ENCODE measurements at regions not wholly inside any gene's neighbourhood (a gene's known extent, or its start where the extent isn't known, plus 50 kb on each side); places are given as distances from the start of the nearest gene placed in this dataset.
"Not testable (repeated sequence)": the region's sequence is repeated elsewhere in the genome, so short reads cannot be mapped to it uniquely, and the experiment has no call there.

DNA sequence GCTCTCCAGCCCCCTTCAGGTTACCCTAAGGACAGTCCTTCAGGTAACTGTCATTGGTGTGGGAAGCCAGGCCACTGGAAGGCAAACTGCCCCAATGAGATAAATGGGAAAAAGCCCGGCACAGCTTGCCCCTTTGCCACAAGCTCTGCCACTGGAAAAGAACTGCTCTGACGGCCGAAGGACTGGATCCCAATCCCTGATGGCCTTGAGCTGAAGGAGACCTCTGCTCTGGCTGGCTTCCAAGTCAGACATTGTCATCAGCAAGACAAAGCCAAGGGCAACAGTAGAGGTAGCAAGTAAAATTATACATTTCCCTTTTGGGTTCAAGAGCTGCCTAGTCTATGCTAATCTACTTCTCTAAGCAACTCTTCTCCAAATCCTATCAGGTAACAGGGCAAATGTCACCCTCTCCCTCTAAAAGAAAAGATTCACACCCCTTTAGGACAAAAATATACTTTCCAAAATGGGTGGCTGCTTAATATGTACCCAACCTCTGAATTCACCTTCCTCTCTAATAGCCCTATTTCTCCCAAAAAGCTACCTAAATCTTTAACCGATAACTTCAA, 145.8 kb downstream of the ADSS2 start:
- H3K27me3 Mint-ChIP-seq = no peaks in the 10 kb centered on the region
- H3K9me3 Mint-ChIP-seq = peaks cover 14% of the 10 kb centered on the region
- no peak for DNase-seq
- H3K27ac Mint-ChIP-seq = no peak overlapping the region
- ChIA-PET CTCF (no interaction called here), POLR2A (no interaction called here)
- peaks cover 12% of the 10 kb centered on the region for H3K4me1 Mint-ChIP-seq
- no peak overlapping the region for H3K4me3 Mint-ChIP-seq
- peaks cover 19% of the 10 kb centered on the region for H3K36me3 Mint-ChIP-seq (ENCODE audit: low read depth)

GRCh38 chr1:244306544-244306943, 145.2 kb downstream of the ADSS2 start:
- Mint-ChIP-seq H3K4me1 (peaks cover 9% of the 10 kb centered on the region), H3K4me3 (no peak overlapping the region), H3K27me3 (no peaks in the 10 kb centered on the region), H3K27ac (no peak overlapping the region), H3K9me3 (peaks cover 14% of the 10 kb centered on the region), H3K36me3 (ENCODE audit: low read depth) (peaks cover 24% of the 10 kb centered on the region)
- CTCF ChIA-PET = no interaction called here
- no peak for DNase-seq
- POLR2A ChIA-PET = no interaction called here

GRCh38 chr1:244309191-244309590, 142.5 kb downstream of the ADSS2 start:
- Mint-ChIP-seq H3K36me3 (ENCODE audit: low read depth) (peaks cover 41% of the 10 kb centered on the region), H3K9me3 (peaks cover 14% of the 10 kb centered on the region)
- DNase-seq, H3K4me3 Mint-ChIP-seq, POLR2A ChIA-PET, H3K4me1 Mint-ChIP-seq, H3K27ac Mint-ChIP-seq, H3K27me3 Mint-ChIP-seq: not testable (repeated sequence)
- CTCF ChIA-PET = interaction anchor here (0.6 to 1.8 kb wide), 3 partner anchors 9 to 699 kb away, joined by 3 to 5 read pairs (median 5); no protein-coding TSS in a partner anchor

DNA sequence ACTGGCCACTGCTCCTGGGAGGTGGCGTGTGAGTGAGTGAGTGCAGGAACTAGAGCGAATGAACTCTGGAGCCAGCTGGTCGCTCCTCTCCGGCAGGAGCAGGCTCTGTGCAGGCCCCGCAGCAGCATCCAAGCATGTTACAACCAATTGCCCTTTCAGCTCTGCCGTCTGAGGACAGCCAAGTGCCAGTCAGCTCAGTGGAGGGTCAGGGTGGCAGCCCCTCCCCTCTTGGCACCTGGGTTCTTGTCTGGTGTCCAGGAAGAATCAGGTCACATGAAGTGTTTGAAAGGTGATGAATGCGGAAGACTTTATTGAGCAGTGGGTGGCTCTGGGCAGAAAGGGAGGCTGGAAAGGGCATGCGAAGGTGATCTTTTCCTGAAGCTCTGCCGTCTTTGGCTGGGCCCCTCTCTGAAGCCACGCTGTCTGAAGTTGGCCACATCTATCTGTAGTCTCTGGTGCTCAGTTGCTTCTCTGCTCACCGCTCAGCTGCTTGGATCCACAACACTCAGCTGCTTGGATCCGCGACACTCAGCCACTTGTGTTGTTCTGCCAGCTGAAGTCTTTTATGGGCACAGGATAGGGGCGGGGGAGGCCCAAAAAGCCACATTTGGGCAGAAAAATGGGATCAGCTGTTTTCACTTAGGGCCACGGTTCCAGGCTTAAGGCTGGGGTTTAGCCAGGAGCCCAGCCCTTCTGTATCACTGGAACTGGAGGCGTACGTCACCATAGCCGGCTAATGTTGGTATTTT, 139.8 kb downstream of the ADSS2 start:
- Mint-ChIP-seq H3K9me3 (peaks cover 13% of the 10 kb centered on the region), H3K4me1 (no peaks in the 10 kb centered on the region), H3K4me3 (no peak overlapping the region), H3K27ac (no peak overlapping the region), H3K36me3 (ENCODE audit: low read depth) (peaks cover 58% of the 10 kb centered on the region), H3K27me3 (no peaks in the 10 kb centered on the region)
- no peak for DNase-seq
- POLR2A ChIA-PET = no interaction called here
- CTCF ChIA-PET = interaction anchor here (0.6 to 1.9 kb wide), 3 partner anchors 12 to 1025 kb away, joined by 3 to 9 read pairs (median 4); no protein-coding TSS in a partner anchor

DNA sequence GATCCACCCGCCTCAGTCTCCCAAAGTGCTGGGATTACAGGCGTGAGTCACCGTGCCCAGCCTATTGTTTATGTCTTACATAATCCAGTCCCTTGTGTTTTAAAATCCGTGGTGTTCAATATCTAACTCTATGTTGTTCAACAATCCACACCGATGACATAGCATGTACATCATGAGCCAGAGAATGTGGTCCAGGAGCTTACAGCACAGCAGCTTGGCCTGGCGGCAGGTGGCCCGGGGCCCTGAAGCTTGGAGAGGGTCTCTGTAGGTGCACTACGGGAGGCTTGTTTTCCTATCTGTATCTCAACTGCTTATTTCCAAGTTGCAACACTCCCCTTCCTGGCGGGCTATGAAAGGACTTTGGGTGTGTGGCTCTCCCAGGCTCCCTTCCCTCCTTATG, 138.4 kb downstream of the ADSS2 start:
- Mint-ChIP-seq H3K4me1 (peaks cover 6% of the 10 kb centered on the region), H3K9me3 (peaks cover 6% of the 10 kb centered on the region), H3K27ac (no peak overlapping the region), H3K4me3 (no peak overlapping the region), H3K27me3 (no peaks in the 10 kb centered on the region), H3K36me3 (ENCODE audit: low read depth) (peaks cover 62% of the 10 kb centered on the region)
- DNase-seq = no peak
- ChIA-PET POLR2A (no interaction called here), CTCF (interaction anchor here (0.6 to 0.8 kb wide), 2 partner anchors 9 to 12 kb away, joined by 4 to 7 read pairs; no protein-coding TSS in a partner anchor)

DNA sequence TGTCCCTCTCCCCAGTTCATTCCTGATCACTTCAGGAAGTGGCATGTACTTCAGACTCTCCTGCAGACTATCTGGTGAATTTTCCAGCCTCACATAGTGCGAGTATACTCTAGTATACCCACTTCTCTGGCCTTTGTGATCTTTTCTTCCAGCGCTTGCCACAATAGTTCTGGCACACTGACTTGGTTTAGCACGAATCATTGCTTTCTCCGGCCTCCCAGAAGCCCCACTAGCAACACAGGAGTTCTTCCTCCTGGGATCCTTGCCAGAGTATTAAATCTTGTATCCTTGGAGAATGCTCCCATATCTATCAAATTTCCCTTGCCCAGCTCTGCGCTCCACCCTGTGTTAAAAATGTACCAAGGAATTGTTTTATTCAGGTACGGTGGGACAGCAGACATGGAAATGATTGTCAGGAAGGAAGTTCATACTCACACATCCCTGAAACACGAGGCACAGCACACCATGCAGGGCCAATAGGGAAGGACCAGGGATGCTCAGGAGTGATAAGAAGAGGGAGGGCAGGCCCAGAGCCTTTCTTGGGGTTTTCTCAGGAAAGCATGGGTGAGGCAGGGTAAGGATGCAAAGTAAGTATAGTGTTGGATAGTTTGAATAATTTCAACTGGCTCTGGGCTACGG, 136.7 kb downstream of the ADSS2 start:
- Mint-ChIP-seq H3K27ac (no peak overlapping the region), H3K36me3 (ENCODE audit: low read depth) (peaks cover 62% of the 10 kb centered on the region), H3K9me3 (no peaks in the 10 kb centered on the region), H3K4me3 (no peak overlapping the region), H3K4me1 (peaks cover 21% of the 10 kb centered on the region), H3K27me3 (no peaks in the 10 kb centered on the region)
- no peak for DNase-seq
- ChIA-PET CTCF (interaction anchor here (0.9 kb wide), 1 partner anchor 15 kb away, joined by 3 read pairs; no protein-coding TSS in a partner anchor), POLR2A (no interaction called here)

DNA sequence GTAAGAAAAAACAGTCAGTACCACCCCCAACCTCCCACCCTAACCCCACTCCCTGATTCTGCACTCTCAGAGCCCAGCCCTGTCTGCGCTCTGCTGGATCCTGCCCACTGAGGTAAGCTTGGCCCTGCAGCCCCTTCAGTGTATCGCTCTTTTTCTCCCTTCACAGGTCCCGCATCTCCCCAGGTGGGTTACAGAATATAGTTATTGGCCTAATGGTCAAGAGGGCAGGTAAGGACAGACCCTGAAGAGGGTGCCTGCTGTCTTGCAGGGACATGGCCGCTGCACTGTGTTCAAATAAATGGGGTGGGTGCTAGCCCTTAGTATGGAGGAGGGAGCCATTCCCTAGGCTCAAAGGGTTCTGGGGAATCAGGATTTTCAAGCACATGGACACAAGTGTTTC, 135.7 kb downstream of the ADSS2 start:
- no peak for DNase-seq
- CTCF ChIA-PET = interaction anchor here (0.9 kb wide), 1 partner anchor 16 kb away, joined by 3 read pairs; no protein-coding TSS in a partner anchor
- H3K27ac Mint-ChIP-seq = no peak overlapping the region
- H3K4me1 Mint-ChIP-seq = peaks cover 28% of the 10 kb centered on the region
- H3K4me3 Mint-ChIP-seq = no peak overlapping the region
- no peaks in the 10 kb centered on the region for H3K27me3 Mint-ChIP-seq
- peaks cover 59% of the 10 kb centered on the region for H3K36me3 Mint-ChIP-seq (ENCODE audit: low read depth)
- no peaks in the 10 kb centered on the region for H3K9me3 Mint-ChIP-seq
- POLR2A ChIA-PET = no interaction called here

DNA sequence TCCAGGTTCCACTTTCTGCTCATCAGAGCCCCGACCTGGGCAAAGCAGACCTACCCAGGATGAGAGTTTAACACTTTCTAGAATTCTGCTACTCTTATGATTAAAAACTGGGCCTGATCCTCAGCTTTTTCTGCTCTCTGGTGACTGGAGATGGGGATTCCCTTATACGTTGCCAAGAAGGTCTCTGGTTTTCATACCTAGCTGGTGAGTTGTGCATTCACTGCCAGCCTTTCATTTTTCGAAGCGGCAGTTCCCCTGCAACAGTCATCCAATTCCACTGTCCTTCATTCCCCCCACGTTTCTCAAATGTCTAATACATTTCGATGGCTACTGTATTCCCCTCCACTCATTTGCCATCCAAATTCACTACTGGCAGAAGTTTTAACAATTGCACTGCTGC, 135.3 kb downstream of the ADSS2 start:
- H3K27ac Mint-ChIP-seq = peak overlapping the region; percentile 31
- ChIA-PET POLR2A (no interaction called here), CTCF (interaction anchor here (0.9 kb wide), 1 partner anchor 17 kb away, joined by 3 read pairs; no protein-coding TSS in a partner anchor)
- no peak for DNase-seq
- no peak overlapping the region for H3K4me3 Mint-ChIP-seq
- H3K9me3 Mint-ChIP-seq = no peaks in the 10 kb centered on the region
- H3K4me1 Mint-ChIP-seq = peaks cover 30% of the 10 kb centered on the region
- no peaks in the 10 kb centered on the region for H3K27me3 Mint-ChIP-seq
- H3K36me3 Mint-ChIP-seq (ENCODE audit: low read depth) = peaks cover 55% of the 10 kb centered on the region

GRCh38 chr1:244316986-244317655, 134.6 kb downstream of the ADSS2 start:
- no peak overlapping the region for H3K4me3 Mint-ChIP-seq
- ChIA-PET POLR2A (no interaction called here), CTCF (no interaction called here)
- peaks cover 57% of the 10 kb centered on the region for H3K36me3 Mint-ChIP-seq (ENCODE audit: low read depth)
- H3K4me1 Mint-ChIP-seq = peaks cover 37% of the 10 kb centered on the region
- H3K27me3 Mint-ChIP-seq = no peaks in the 10 kb centered on the region
- DNase-seq = no peak
- peaks cover 3% of the 10 kb centered on the region for H3K9me3 Mint-ChIP-seq
- no peak overlapping the region for H3K27ac Mint-ChIP-seq

GRCh38 chr1:244318078-244318477, 133.6 kb downstream of the ADSS2 start:
- no peak for DNase-seq
- CTCF ChIA-PET = no interaction called here
- Mint-ChIP-seq H3K36me3 (ENCODE audit: low read depth) (peaks cover 58% of the 10 kb centered on the region), H3K4me1 (peaks cover 46% of the 10 kb centered on the region), H3K9me3 (peaks cover 10% of the 10 kb centered on the region), H3K27me3 (no peaks in the 10 kb centered on the region), H3K27ac (peak overlapping the region; percentile 62), H3K4me3 (no peak overlapping the region)
- POLR2A ChIA-PET = no interaction called here

- H3K36me3 Mint-ChIP-seq (ENCODE audit: low read depth) = peaks cover 56% of the 10 kb centered on the region
- H3K27ac Mint-ChIP-seq = peak overlapping the region; percentile 62
- DNase-seq = peak; percentile 29
- ChIA-PET POLR2A (no interaction called here), CTCF (no interaction called here)
- no peaks in the 10 kb centered on the region for H3K27me3 Mint-ChIP-seq
- no peak overlapping the region for H3K4me3 Mint-ChIP-seq
- H3K4me1 Mint-ChIP-seq = peaks cover 51% of the 10 kb centered on the region
- H3K9me3 Mint-ChIP-seq = peaks cover 10% of the 10 kb centered on the region
These were observed 133.2 kb downstream of the ADSS2 start for GRCh38 chr1:244318512-244318911.

DNA sequence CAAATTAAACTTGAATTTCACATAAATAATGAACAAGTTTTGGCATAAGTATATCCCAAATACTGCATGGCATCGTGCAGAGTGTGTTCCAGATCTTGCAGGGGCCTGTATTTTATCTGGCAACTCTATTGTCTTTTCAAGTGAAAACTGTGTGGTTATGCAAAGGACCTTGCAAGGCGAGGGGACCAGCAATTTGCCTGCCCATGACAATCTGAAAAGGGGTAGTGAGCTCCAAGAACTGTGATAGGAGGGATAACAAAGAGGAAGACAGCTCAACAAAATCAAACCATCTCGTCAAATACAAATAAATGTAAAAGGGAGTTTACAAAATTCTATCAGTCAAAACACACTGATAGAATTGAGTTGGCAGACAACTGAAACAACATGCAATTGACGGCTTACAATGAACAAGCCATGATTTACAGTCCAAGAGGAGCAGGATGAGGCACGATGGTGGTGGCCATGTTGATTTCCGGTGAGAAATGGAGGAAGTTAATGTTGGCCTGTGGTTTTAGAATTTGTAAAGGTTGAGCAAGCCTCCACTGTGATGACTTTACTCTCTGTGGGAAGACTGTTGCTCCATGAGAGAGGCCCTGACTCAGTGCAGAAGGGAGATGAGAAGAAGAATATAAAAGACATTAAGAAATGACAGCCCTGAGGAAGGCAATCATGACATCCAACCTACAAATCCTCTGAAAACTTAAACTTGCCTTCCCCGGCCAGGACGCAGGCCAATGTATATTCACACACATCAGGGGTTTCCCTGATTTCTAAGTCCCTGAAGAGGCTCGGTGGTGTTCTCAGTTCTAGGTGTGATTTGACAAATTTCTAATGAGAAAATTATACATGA, 132.2 kb downstream of the ADSS2 start:
- Mint-ChIP-seq H3K36me3 (ENCODE audit: low read depth) (peaks cover 51% of the 10 kb centered on the region), H3K4me1 (peaks cover 61% of the 10 kb centered on the region), H3K27ac (peak overlapping the region; percentile 93), H3K4me3 (peak overlapping the region; percentile 24), H3K9me3 (peaks cover 10% of the 10 kb centered on the region), H3K27me3 (no peaks in the 10 kb centered on the region)
- POLR2A ChIA-PET = no interaction called here
- CTCF ChIA-PET = interaction anchor here (1.6 kb wide), 1 partner anchor 21 kb away, joined by 5 read pairs; no protein-coding TSS in a partner anchor
- DNase-seq = peak; percentile 57
